ENCODE measurements at regions not wholly inside any gene's neighbourhood (a gene's known extent, or its start where the extent isn't known, plus 50 kb on each side); places are given as distances from the start of the nearest gene placed in this dataset.

- Histone ChIP-seq H3K9me3 (ENCODE audit: control insufficient read depth, insufficient read depth, low read depth, low read length) (no peaks in the 10 kb centered on the region), H3K27ac (ENCODE audit: extremely low read depth, low read depth, low read length) (no peak overlapping the region), H3K4me3 (ENCODE audit: low read depth, low read length) (no peak overlapping the region), H3K4me1 (ENCODE audit: control insufficient read depth, insufficient read depth, low read length) (no peaks in the 10 kb centered on the region), H3K36me3 (ENCODE audit: control insufficient read depth in 2 of 2, insufficient read depth in 1 of 2, low read length in 2 of 2) (no peaks in the 10 kb centered on the region)
- TF ChIP-seq ZFP37 (tag by site-specific recombination; IDR thresholded peaks at IDR 0.05): no peak
- no peak for TF ChIP-seq ZNF302 (tag by site-specific recombination; IDR thresholded peaks at IDR 0.05; ENCODE audit: low read depth)
- no peak for TF ChIP-seq SALL2 (tag by site-specific recombination; IDR thresholded peaks at IDR 0.05; ENCODE audit: borderline replicate concordance)
- TF ChIP-seq GLI2 (tag by site-specific recombination; IDR thresholded peaks at IDR 0.05; ENCODE audit: borderline replicate concordance, low read depth): no peak
- no peak for TF ChIP-seq ZNF362 (tag by site-specific recombination; IDR thresholded peaks at IDR 0.05)
- CTCF ChIA-PET: no interaction called here
- POLR2A ChIA-PET: no interaction called here
These were observed 735.0 kb upstream of the RIOK2 start for GRCh38 chr5:97918057-97918456.

- ChIA-PET CTCF (no interaction called here), POLR2A (no interaction called here)
These were observed 735.6 kb upstream of the RIOK2 start for GRCh38 chr5:97918620-97919019.

More at GRCh38 chr5:97918620-97919019, 735.6 kb upstream of the RIOK2 start:
- Histone ChIP-seq H3K4me1 (ENCODE audit: control insufficient read depth, insufficient read depth, low read length) (no peaks in the 10 kb centered on the region), H3K4me3 (ENCODE audit: low read depth, low read length) (no peak overlapping the region), H3K27ac (ENCODE audit: extremely low read depth, low read depth, low read length) (no peak overlapping the region), H3K9me3 (ENCODE audit: control insufficient read depth, insufficient read depth, low read depth, low read length) (no peaks in the 10 kb centered on the region), H3K36me3 (ENCODE audit: control insufficient read depth in 2 of 2, insufficient read depth in 1 of 2, low read length in 2 of 2) (no peaks in the 10 kb centered on the region)
- no peak for TF ChIP-seq GLI2 (tag by site-specific recombination; IDR thresholded peaks at IDR 0.05; ENCODE audit: borderline replicate concordance, low read depth)
- no peak for TF ChIP-seq ZBTB44 (tag by site-specific recombination; IDR thresholded peaks at IDR 0.05)
- TF ChIP-seq ZNF692 (tag by site-specific recombination; IDR thresholded peaks at IDR 0.05): no peak
- no peak for TF ChIP-seq ZNF555 (tag by site-specific recombination; conservative IDR thresholded peaks at IDR 0.05)
- TF ChIP-seq ZNF529 (tag by site-specific recombination; IDR thresholded peaks at IDR 0.05; ENCODE audit: insufficient replicate concordance): no peak
- TF ChIP-seq ZNF433 (tag by site-specific recombination; IDR thresholded peaks at IDR 0.05; ENCODE audit: low read depth): no peak
- TF ChIP-seq KLF8 (tag by site-specific recombination; IDR thresholded peaks at IDR 0.05): no peak
- no peak for TF ChIP-seq ZNF214 (tag by site-specific recombination; IDR thresholded peaks at IDR 0.05; ENCODE audit: borderline replicate concordance)
- TF ChIP-seq ZNF2 (tag by site-specific recombination; IDR thresholded peaks at IDR 0.05): no peak
- no peak for TF ChIP-seq MZF1 (tag by site-specific recombination; IDR thresholded peaks at IDR 0.05; ENCODE audit: borderline replicate concordance)
- TF ChIP-seq, protein P1, sequence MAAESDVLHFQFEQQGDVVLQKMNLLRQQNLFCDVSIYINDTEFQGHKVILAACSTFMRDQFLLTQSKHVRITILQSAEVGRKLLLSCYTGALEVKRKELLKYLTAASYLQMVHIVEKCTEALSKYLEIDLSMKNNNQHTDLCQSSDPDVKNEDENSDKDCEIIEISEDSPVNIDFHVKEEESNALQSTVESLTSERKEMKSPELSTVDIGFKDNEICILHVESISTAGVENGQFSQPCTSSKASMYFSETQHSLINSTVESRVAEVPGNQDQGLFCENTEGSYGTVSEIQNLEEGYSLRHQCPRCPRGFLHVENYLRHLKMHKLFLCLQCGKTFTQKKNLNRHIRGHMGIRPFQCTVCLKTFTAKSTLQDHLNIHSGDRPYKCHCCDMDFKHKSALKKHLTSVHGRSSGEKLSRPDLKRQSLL (tag by site-specific recombination; IDR thresholded peaks at IDR 0.05): no peak
- TF ChIP-seq WT1 (tag by site-specific recombination; IDR thresholded peaks at IDR 0.05): no peak
- TF ChIP-seq ZNF311 (tag by site-specific recombination; IDR thresholded peaks at IDR 0.05; ENCODE audit: borderline replicate concordance): no peak
- TF ChIP-seq PATZ1 (tag by site-specific recombination; IDR thresholded peaks at IDR 0.05): no peak
- TF ChIP-seq ZNF561 (tag by site-specific recombination; IDR thresholded peaks at IDR 0.05; ENCODE audit: borderline replicate concordance): no peak
- no peak for TF ChIP-seq GFI1B (tag by site-specific recombination; IDR thresholded peaks at IDR 0.05)
- no peak for TF ChIP-seq ZFP3 (tag by site-specific recombination; IDR thresholded peaks at IDR 0.05; ENCODE audit: low read depth)
- TF ChIP-seq TSHZ1 (tag by site-specific recombination; IDR thresholded peaks at IDR 0.05; ENCODE audit: borderline replicate concordance): no peak
